ENCODE measurements at regions not wholly inside any gene's neighbourhood (a gene's known extent, or its start where the extent isn't known, plus 50 kb on each side); places are given as distances from the start of the nearest gene placed in this dataset.

DNA sequence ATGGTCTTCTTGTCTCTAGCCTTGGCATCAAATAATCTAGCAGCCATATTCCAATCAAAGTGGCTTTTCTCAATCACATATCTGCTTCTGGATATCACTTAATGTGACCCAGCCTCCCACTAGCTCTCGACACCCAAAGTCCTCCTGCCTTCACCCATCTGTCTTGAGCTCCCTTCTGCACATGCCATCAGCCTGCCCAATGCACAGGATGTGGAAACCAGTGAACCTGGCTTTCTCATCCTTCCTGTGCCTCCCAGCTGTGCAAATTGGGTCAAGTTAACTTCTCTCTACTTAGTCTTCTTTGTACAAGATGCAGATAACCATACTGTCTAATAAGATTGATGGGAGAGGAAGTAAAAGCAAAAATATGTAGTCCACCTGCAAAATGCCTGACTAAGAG, 257.9 kb upstream of the PITRM1 start:
- TF ChIP-seq, protein P1, sequence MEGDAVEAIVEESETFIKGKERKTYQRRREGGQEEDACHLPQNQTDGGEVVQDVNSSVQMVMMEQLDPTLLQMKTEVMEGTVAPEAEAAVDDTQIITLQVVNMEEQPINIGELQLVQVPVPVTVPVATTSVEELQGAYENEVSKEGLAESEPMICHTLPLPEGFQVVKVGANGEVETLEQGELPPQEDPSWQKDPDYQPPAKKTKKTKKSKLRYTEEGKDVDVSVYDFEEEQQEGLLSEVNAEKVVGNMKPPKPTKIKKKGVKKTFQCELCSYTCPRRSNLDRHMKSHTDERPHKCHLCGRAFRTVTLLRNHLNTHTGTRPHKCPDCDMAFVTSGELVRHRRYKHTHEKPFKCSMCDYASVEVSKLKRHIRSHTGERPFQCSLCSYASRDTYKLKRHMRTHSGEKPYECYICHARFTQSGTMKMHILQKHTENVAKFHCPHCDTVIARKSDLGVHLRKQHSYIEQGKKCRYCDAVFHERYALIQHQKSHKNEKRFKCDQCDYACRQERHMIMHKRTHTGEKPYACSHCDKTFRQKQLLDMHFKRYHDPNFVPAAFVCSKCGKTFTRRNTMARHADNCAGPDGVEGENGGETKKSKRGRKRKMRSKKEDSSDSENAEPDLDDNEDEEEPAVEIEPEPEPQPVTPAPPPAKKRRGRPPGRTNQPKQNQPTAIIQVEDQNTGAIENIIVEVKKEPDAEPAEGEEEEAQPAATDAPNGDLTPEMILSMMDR (IDR thresholded peaks at IDR 0.05) = no peak
- TF ChIP-seq POLR2A (IDR thresholded peaks at IDR 0.05) = no peak
